Epithelial cell of esophagus (primary cell): ENCODE measurements at regions not wholly inside any gene's neighbourhood (a gene's known extent, or its start where the extent isn't known, plus 50 kb on each side); places are given as distances from the start of the nearest gene placed in this dataset.
A peak's percentile ranks its signal among the peaks of the same experiment; 100 is the strongest.

ENCODE experiments used
- DNase-seq: peaks from one replicate; pipeline ENCODE4 v3.0.0; 2010; ENCODE audit warnings: low read depth
- H3K4me3 ChIP-seq: 2 replicates; pipeline ENCODE4 v1.5.1; 2011; ENCODE audit warnings: mild to moderate bottlenecking, low read length, control low read depth
- TF ChIP-seq, protein P1 (sequence below): IDR thresholded peaks from 2 replicates; pipeline ENCODE4 v1.5.1; 2011; ENCODE audit warnings: low read depth, mild to moderate bottlenecking, low read length, control low read depth, inconsistent platforms; ENCODE audit not compliant: insufficient read depth; ENCODE audit errors: missing control alignments

DNA sequence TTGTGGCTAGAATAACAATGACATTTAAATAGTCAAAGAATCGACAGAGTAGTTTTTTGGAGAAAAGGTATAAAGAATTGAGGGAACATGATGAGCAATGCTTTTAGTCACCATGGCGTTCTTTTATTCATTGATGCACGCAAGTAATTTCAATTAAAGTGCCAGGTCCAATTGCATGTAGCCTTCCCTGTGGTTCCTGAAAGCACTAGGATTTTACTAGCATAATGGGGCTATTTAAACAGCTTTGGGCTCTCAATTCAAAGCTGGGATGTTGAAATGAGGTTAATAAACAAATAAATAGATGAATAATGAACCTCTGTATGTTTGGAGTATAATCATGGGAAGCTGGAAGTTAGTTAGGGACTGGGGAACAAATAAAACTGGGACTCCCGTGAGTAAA lies 121.2 kb upstream of the GAP43 start:
- no peak overlapping the region for H3K4me3 ChIP-seq
- TF ChIP-seq, protein P1, sequence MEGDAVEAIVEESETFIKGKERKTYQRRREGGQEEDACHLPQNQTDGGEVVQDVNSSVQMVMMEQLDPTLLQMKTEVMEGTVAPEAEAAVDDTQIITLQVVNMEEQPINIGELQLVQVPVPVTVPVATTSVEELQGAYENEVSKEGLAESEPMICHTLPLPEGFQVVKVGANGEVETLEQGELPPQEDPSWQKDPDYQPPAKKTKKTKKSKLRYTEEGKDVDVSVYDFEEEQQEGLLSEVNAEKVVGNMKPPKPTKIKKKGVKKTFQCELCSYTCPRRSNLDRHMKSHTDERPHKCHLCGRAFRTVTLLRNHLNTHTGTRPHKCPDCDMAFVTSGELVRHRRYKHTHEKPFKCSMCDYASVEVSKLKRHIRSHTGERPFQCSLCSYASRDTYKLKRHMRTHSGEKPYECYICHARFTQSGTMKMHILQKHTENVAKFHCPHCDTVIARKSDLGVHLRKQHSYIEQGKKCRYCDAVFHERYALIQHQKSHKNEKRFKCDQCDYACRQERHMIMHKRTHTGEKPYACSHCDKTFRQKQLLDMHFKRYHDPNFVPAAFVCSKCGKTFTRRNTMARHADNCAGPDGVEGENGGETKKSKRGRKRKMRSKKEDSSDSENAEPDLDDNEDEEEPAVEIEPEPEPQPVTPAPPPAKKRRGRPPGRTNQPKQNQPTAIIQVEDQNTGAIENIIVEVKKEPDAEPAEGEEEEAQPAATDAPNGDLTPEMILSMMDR = no peak
- no peak for DNase-seq

DNA sequence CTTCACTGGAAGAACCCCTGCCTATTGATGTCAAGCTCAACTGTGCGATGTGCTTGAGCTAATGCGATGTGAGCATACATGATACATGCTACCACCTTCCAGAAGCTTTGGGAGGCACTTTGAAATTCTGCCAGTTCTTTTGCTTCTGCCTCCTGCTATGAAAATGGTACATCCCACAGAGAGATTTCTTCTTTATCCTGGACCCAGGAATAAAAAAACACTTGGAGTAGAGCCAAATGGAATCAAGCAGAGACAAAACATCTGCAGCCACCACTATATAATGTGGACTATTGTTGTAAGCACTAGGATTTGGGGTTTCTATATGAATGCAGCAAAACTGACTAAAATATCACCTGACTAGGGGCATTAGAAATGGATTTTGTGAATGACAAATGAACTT lies 119.9 kb upstream of the GAP43 start:
- no peak overlapping the region for H3K4me3 ChIP-seq
- DNase-seq = no peak
- TF ChIP-seq, protein P1 = no peak

DNA sequence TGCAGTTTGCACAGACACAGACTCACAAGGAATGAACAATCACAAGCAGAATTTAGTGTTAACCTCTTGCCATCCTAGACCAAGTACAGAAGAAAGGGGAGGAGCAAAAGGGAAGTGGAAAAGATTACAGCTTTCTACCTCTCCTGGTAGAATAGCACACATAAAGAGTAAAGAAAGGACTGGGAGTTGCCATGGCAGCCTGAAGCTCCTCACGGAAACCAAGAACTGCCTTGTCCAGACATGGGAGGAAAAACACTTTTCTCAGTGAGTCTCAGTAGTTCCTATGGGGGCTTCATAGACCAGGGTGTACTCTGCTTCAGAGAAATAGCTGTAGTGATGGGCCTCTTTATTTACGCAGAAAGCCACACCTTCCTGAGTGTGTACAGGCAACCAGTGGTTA lies 114.7 kb upstream of the GAP43 start:
- no peak for DNase-seq
- H3K4me3 ChIP-seq = no peak overlapping the region
- TF ChIP-seq, protein P1 = no peak

DNA sequence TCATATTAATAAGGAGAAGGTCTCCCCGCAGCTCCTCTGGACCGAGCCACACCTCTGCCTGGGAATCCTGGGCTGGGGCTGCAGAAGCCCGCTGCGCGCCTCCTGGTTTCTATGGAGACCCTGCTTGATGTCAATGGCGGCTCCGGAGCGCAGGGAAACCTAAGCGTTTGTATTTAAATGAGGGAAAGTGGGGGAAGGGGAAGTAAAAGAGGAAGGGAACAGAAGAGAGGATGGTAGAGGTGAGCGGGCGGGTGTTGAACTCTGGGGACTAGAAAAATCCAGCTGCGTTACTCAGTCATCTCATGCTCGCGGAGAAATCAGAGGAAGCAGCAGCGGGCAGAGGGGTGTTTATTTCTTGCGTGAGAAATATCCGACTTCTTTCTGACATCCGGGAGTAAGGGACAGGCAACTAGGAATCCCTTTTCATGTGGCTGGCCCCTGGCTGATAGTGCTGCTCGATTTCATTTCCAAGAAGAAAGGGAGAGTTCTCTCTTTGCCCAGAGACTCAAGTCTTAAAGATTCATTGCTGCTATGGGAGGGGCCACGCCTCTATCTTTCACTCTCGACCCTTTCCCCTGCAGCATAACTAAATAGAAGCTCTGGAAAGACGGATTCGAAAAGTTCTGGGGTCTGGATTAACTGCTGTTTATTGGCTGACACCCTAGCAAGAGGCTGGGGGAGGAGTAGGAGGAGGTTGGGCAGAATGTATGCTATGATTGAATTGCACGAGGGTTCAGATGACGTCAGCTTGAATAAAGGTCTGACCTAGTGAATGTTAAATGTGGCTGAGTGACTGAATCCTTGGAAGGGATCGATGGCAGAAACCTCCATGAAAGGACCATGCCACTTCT lies 110.5 kb upstream of the GAP43 start:
- peak overlapping the region; percentile 23 for H3K4me3 ChIP-seq
- DNase-seq = peak; percentile 8
- TF ChIP-seq, protein P1 = no peak

DNA sequence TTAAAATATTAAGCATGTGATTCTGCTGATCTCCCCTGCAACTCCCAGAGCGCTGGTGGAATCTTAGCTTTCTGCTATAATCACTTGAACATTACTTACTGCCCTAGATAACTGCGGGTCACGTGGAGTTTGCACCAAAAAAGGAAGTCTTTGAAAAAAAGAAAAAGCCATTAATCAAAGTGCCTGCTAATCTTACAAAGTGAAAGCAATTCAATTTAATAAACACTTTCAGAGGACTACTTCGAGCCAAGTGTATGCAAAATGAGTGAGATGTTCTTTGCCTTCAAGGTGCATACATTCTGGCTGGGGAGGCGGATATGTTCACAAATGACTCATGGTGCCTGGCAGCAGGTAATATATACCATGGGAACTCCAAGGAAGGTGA lies 109.9 kb upstream of the GAP43 start:
- H3K4me3 ChIP-seq = no peak overlapping the region
- peak; percentile 37 for DNase-seq
- TF ChIP-seq, protein P1 = no peak

DNA sequence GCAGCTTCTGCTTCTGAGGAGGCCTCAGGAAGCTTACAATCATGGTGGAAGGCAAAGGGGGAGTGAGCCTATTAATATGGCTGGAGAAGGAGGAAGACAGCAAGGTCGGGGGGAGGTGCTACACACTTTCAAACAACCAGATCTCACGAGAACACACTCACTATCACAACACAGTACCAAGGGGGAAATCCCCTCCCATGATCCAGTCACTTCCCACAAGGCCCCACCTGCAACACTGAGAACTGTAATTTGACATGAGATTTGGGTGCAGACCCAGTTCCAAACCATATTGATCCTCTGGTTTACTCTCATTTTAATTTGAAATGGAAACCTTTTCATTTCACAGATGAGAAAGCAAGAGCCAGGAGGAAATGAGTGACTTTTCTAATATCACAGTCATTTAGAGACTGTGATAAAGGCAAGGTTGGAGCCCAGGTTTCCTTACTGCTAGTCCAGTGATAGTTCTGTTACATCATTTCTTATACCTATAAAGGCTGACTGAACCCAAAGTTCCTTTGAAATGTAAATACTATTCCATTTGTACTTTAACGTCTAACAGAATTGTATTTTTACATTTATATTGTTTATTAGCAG lies 105.8 kb upstream of the GAP43 start:
- no peak for DNase-seq
- no peak overlapping the region for H3K4me3 ChIP-seq
- TF ChIP-seq, protein P1 = no peak
